Renal pelvis (tissue), 1 donor: ENCODE measurements at regions not wholly inside any gene's neighbourhood (a gene's known extent, or its start where the extent isn't known, plus 50 kb on each side); places are given as distances from the start of the nearest gene placed in this dataset.
"Not testable (repeated sequence)": the region's sequence is repeated elsewhere in the genome, so short reads cannot be mapped to it uniquely, and the experiment has no call there.

Experiments used
- DNase-seq: peaks from one replicate; pipeline ENCODE4 v3.0.0-alpha.2; 2013

GRCh38 chr13:97520061-97520460 is 86.1 kb downstream of the RAP2A start:
- no peak for DNase-seq

- DNase-seq, result no peak
Measured at GRCh38 chr13:97520866-97521265, 86.9 kb downstream of the RAP2A start.

GRCh38 chr13:97521726-97522125 is 87.8 kb downstream of the RAP2A start:
- DNase-seq, result no peak

DNA sequence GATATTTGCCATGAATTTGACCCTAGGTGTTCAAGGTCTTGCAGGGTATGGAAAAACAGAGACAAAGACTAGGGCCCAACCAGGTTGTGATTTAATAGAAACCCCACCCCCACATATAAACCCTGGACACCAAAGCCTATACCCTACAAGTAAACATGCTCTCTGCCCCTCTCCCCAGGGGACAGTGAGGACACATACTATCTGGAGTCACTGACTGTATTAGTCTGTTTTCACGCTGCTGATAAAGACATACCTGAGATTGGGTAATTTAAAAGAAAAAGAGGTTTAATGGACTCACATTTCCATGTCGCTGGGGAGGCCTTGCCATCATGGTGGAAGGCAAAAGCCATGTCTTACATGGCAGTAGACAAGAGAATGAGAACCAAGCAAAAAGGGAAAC is 88.3 kb downstream of the RAP2A start:
- DNase-seq, result no peak

DNA sequence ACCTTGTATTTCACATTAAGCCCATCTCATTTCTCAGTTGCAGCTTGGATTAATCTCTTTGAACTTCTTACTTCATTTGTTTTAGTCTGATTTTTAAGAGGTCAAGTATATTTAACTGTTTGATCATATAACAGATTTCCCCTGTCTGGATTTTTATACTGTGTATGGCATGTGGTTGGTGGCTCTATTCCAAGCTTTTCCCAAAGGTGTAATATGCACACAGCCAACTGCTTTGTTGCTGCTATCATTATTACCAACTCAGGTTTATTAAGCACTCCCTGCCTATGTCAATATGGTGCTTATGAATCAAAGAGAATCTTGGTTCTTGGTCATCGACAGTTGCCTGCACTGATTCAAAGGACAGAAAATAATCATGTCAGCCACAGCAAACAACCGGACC is 92.6 kb downstream of the RAP2A start:
- DNase-seq, result no peak

GRCh38 chr13:97528518-97528917 is 94.5 kb downstream of the RAP2A start:
- no peak for DNase-seq

GRCh38 chr13:97534540-97534939 is 100.6 kb downstream of the RAP2A start:
- no peak for DNase-seq

GRCh38 chr13:97535614-97536013 is 101.6 kb downstream of the RAP2A start:
- no peak for DNase-seq

- no peak for DNase-seq
Measured at GRCh38 chr13:97537110-97537509, 103.1 kb downstream of the RAP2A start.

DNA sequence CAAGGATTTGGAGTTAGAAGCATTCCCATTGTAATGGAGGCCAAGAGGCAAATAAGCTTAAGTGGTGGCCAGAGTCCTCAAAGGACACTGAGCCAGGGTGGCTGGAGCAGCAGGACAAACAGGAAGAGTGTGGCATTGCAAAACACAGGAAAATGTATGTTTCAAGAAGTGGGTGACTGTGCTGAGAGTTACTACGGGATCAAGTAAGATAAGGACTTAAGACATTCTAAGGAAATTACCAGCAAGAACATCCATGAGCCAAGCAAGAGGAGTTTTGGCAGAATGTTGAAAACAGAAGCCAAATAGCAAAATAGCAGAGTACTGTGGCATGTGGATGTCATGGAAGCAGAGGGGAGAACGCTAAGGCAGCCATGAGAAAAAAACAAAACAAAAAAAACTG is 104.2 kb downstream of the RAP2A start:
- DNase-seq, result no peak

- DNase-seq, result no peak
Measured at GRCh38 chr13:97539651-97540610, 106.0 kb downstream of the RAP2A start.

GRCh38 chr13:97540696-97541095 is 106.7 kb downstream of the RAP2A start:
- peak; percentile 76 for DNase-seq

GRCh38 chr13:97542102-97542685 is 108.2 kb downstream of the RAP2A start:
- DNase-seq, result no peak

DNA sequence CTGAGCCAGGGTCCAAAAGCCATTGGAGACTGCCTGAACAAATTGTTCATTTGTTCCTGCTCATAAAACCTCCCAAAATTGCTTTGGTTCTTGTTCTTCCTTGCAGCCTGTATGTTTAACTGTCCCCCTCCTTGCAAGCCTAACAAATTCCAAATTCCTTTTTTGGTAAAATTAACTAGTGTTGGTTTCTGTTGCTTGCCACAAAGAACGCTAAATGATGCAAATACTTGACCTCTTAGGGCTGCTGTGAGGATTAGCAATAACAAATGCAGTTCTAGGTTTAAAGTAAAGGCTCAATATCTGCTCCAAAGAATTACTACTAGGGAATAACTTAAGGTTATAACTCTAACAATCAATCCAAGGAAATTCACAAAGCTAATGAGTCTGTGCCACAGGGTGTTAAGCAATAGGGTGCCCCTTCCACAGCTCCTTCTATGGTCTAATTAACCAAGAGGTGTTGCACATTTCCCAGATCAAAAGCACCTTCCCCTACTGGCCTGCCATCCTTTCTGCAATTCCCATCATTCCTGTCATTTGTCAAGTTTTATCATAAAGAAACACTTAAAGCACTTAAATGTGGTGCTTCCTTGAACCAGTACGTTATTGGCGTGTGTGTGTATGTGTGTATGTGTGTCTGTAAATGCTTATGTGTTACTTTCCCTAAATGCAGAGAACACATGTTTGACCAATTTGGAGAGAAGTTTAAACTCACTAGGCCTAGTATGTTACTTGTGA is 110.2 kb downstream of the RAP2A start:
- DNase-seq, result no peak

DNA sequence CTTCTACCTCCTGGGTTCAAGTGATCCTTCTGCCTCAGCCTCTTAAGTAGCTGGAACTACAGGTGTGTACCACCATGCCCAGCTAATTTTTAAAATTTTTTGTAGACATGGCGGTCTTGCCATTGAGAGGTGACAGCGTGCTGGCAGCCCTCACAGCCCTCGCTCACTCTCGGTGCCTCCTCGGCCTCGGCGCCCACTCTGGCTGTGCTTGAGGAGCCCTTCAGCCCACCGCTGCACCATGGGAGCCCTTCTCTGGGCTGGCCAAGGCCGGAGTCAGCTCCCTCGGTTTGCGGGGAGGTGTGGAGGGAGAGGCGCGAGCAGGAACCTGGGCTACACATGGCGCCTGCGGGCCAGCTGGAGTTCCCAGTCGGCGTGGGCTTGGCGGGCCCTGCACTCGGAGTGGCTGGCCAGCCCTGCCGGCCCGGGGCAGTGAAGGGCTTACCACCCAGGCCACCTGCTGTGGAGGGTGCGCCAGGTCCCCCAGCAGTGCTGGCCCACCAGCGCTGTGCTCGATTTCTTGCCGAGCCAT is 111.1 kb downstream of the RAP2A start:
- DNase-seq, result not testable (repeated sequence)

- no peak for DNase-seq
Measured at GRCh38 chr13:97548138-97548537, 114.2 kb downstream of the RAP2A start.

- DNase-seq, result no peak
Measured at GRCh38 chr13:97548711-97549110, 114.7 kb downstream of the RAP2A start.

- DNase-seq, result no peak
Measured at GRCh38 chr13:97549201-97549600, 115.2 kb downstream of the RAP2A start.

- no peak for DNase-seq
Measured at GRCh38 chr13:97554496-97554895, 120.5 kb downstream of the RAP2A start.

- no peak for DNase-seq
Measured at GRCh38 chr13:97555034-97555433, 121.1 kb downstream of the RAP2A start.

DNA sequence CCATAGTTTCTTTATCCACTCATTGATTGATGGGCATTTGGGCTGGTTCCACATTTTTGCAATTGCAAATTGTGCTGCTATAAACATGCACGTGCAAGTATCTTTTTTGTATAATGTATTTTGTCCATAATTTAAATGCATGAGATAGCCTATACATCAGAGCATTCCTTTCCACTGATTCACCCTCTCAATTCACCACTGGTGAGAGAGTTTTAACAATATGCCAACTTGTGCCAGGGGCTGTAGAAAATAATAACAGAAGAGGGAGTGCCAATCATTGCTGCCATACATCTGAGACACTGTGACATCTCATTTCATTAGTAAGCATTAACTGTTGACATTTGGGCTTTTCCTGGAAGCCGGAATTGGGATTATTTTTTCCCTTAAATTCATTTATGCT is 125.1 kb downstream of the RAP2A start:
- DNase-seq, result no peak

- DNase-seq, result no peak
Measured at GRCh38 chr13:97559981-97560380, 126.0 kb downstream of the RAP2A start.

DNA sequence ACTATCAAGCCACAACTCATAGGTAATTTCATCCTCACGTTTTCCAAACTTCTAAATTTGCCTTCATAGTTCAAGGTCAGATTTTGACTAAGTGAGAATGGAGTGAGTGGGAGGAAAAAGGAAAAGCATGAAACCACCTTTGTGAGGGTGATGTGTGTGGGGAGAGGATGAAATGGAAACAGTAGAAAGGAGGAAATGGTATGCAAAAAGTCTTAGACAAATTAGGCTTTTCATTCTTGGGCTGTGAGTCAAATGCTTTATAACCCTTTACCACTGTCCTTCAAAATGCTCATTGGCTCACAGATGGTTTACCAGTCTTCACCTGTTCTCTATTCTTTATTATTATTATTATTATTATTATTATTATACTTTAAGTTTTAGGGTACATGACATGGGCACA is 127.2 kb downstream of the RAP2A start:
- no peak for DNase-seq
